ENCODE measurements at regions not wholly inside any gene's neighbourhood (a gene's known extent, or its start where the extent isn't known, plus 50 kb on each side); places are given as distances from the start of the nearest gene placed in this dataset.

DNA sequence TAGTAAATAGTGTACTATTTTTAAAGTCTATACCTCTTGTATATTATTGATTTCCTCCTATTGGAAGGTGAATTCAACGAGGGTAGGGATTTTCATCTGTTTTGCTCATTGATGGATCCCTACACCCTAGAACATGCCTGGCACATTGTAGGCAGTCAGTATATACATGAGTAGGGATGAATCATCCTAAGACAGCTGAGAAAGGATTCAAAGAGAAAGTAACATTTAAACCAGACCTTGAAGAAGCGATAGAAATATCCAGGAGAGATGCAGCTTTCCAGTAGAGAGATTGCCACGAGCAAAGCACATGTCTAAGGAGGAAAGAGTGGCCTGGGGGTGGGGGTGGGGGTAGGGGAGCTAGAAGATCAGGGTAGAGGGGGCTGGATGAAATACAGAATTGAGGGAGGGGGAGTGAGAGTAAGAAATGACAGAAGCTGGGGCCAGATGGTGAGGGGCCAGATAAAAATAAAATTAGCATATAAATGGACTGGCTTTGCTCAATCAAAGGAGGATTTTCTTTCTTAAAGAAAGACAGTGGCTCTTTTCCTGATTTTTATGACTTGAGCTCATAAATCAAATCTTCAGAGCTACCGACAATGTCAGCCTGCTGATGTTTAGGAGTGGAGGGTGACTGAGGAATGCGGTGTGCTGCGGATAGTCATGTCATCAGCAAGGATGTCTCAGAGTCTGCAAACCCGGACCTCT is 168.2 kb downstream of the SAMD5 start:
- intact Hi-C loops (cut with micrococcal nuclease): no loop called here
- ChIA-PET POLR2A (no interaction called here), CTCF (no interaction called here)
- Mint-ChIP-seq H3K4me1 (no peaks in the 10 kb centered on the region), H3K4me3 (no peak overlapping the region), H3K36me3 (ENCODE audit: low read depth) (no peaks in the 10 kb centered on the region), H3K9me3 (peaks cover 3% of the 10 kb centered on the region), H3K27me3 (no peaks in the 10 kb centered on the region), H3K27ac (no peak overlapping the region)
- TF ChIP-seq, protein P1, sequence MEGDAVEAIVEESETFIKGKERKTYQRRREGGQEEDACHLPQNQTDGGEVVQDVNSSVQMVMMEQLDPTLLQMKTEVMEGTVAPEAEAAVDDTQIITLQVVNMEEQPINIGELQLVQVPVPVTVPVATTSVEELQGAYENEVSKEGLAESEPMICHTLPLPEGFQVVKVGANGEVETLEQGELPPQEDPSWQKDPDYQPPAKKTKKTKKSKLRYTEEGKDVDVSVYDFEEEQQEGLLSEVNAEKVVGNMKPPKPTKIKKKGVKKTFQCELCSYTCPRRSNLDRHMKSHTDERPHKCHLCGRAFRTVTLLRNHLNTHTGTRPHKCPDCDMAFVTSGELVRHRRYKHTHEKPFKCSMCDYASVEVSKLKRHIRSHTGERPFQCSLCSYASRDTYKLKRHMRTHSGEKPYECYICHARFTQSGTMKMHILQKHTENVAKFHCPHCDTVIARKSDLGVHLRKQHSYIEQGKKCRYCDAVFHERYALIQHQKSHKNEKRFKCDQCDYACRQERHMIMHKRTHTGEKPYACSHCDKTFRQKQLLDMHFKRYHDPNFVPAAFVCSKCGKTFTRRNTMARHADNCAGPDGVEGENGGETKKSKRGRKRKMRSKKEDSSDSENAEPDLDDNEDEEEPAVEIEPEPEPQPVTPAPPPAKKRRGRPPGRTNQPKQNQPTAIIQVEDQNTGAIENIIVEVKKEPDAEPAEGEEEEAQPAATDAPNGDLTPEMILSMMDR (IDR thresholded peaks at IDR 0.05): no peak
- ATAC-seq (ENCODE audit: low read depth) (no peak), DNase-seq (no peak)

DNA sequence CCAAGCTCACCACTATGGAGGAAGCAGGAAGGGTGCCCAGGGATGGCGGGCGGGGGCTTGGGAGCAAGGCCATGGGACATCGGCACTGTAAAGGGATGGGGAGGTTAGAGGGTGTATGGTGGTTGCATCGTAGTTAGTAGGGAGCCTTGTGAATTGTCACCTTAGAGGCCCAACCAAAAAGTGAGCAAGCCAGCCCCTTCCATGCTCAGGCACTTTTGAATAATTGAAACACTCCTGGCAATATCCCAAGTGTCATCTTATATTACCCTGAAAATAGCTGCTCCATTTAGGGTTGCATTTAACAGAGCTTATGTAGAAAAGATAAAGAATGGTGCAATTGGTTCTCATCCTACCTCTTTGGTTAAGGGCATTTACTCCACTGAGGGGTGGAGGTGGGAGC is 169.2 kb downstream of the SAMD5 start:
- POLR2A ChIA-PET: no interaction called here
- intact Hi-C loops (cut with micrococcal nuclease): no loop called here
- H3K36me3 Mint-ChIP-seq (ENCODE audit: low read depth): no peaks in the 10 kb centered on the region
- ATAC-seq (ENCODE audit: low read depth): no peak
- CTCF ChIA-PET: no interaction called here
- no peak for DNase-seq
- H3K27ac Mint-ChIP-seq: no peak overlapping the region
- H3K9me3 Mint-ChIP-seq: peaks cover 3% of the 10 kb centered on the region
- no peaks in the 10 kb centered on the region for H3K27me3 Mint-ChIP-seq
- no peaks in the 10 kb centered on the region for H3K4me1 Mint-ChIP-seq
- TF ChIP-seq, protein P1 (IDR thresholded peaks at IDR 0.05): no peak
- H3K4me3 Mint-ChIP-seq: no peak overlapping the region

DNA sequence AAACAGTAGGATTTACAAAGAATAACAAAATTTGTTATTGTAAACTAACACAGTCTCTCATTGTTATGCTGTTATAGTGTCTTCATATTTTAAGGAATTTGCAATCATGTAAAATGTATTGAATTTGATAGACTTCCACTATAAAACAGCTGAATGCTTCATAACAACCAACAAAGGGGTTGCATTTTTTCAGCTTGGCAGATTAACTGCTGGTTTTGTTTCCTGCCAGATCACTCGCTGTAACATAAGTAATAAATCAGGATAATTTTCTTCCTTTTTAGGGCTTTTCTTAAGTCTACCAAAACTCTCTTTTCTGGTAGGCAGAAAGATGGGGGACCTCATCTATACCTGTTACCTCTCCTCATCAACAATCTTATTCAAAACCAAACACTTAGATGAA is 169.8 kb downstream of the SAMD5 start:
- CTCF ChIA-PET: no interaction called here
- no peak for ATAC-seq (ENCODE audit: low read depth)
- no peak overlapping the region for H3K4me3 Mint-ChIP-seq
- H3K36me3 Mint-ChIP-seq (ENCODE audit: low read depth): no peaks in the 10 kb centered on the region
- TF ChIP-seq, protein P1 (IDR thresholded peaks at IDR 0.05): no peak
- H3K27me3 Mint-ChIP-seq: no peaks in the 10 kb centered on the region
- H3K27ac Mint-ChIP-seq: no peak overlapping the region
- H3K9me3 Mint-ChIP-seq: peaks cover 3% of the 10 kb centered on the region
- no peaks in the 10 kb centered on the region for H3K4me1 Mint-ChIP-seq
- POLR2A ChIA-PET: no interaction called here
- DNase-seq: no peak
- intact Hi-C loops (cut with micrococcal nuclease): no loop called here

DNA sequence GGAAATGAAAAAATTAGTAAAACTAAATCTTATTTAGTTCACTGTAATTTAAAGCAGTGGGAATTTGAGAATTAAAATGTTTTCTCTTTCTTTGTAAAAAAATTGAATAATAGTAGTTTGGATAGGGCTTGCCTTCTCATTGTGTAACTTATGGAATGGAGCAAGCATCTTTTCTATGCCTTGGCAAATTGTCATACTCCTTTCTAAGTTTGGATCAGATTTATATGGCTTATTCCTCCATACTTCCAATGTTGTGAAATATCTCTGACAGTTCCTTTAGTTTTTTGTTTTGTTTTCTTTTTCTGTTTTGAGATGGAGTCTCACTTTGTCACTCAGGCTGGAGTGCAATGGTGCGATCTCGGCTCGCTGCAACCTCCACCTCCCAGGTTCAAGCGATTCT is 176.4 kb downstream of the SAMD5 start:
- ATAC-seq (ENCODE audit: low read depth) (no peak), DNase-seq (no peak)
- no peaks in the 10 kb centered on the region for H3K36me3 Mint-ChIP-seq (ENCODE audit: low read depth)
- no peaks in the 10 kb centered on the region for H3K27me3 Mint-ChIP-seq
- no peak overlapping the region for H3K4me3 Mint-ChIP-seq
- ChIA-PET CTCF (no interaction called here), POLR2A (no interaction called here)
- H3K4me1 Mint-ChIP-seq: no peaks in the 10 kb centered on the region
- intact Hi-C loops (cut with micrococcal nuclease): no loop called here
- H3K27ac Mint-ChIP-seq: no peak overlapping the region
- TF ChIP-seq, protein P1 (IDR thresholded peaks at IDR 0.05): no peak
- H3K9me3 Mint-ChIP-seq: no peaks in the 10 kb centered on the region

DNA sequence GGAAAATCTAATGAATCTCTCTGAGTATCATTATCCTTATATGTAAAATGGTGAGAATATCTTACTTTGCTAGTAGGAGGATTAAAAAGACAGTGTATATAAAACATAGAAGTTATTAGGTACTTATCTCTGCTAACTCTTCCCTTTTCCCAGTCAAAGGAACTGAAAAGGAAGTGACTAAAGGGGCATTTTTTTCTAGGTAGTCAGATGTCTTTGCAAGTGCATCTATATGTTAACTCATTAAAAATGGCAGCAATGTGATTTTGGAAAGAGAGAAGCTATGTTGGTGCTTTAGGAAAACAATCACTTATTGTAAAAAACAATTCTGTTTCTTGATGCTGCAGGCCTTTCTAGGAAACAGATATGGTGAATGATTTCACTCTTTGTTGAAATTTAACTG is 180.9 kb downstream of the SAMD5 start:
- ChIA-PET CTCF (no interaction called here), POLR2A (no interaction called here)
- Mint-ChIP-seq H3K27me3 (no peaks in the 10 kb centered on the region), H3K27ac (no peak overlapping the region), H3K4me1 (no peaks in the 10 kb centered on the region), H3K9me3 (no peaks in the 10 kb centered on the region), H3K36me3 (ENCODE audit: low read depth) (no peaks in the 10 kb centered on the region), H3K4me3 (no peak overlapping the region)
- intact Hi-C loops (cut with micrococcal nuclease): no loop called here
- TF ChIP-seq, protein P1 (IDR thresholded peaks at IDR 0.05): no peak
- no peak for DNase-seq
- ATAC-seq (ENCODE audit: low read depth): no peak
